ENCODE measurements at regions not wholly inside any gene's neighbourhood (a gene's known extent, or its start where the extent isn't known, plus 50 kb on each side); places are given as distances from the start of the nearest gene placed in this dataset.

GRCh38 chr10:42113158-42113450, 525.3 kb downstream of the ZNF33B start:
- TF ChIP-seq, protein P1, sequence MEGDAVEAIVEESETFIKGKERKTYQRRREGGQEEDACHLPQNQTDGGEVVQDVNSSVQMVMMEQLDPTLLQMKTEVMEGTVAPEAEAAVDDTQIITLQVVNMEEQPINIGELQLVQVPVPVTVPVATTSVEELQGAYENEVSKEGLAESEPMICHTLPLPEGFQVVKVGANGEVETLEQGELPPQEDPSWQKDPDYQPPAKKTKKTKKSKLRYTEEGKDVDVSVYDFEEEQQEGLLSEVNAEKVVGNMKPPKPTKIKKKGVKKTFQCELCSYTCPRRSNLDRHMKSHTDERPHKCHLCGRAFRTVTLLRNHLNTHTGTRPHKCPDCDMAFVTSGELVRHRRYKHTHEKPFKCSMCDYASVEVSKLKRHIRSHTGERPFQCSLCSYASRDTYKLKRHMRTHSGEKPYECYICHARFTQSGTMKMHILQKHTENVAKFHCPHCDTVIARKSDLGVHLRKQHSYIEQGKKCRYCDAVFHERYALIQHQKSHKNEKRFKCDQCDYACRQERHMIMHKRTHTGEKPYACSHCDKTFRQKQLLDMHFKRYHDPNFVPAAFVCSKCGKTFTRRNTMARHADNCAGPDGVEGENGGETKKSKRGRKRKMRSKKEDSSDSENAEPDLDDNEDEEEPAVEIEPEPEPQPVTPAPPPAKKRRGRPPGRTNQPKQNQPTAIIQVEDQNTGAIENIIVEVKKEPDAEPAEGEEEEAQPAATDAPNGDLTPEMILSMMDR (IDR thresholded peaks at IDR 0.05 in 2 of 3, conservative IDR thresholded peaks at IDR 0.05 in 1 of 3; ENCODE audit: borderline replicate concordance in 1 of 3, insufficient read depth in 1 of 3, low read depth in 2 of 3, low read length in 2 of 3) = no peak
- no peak for TF ChIP-seq ZBTB33 (IDR thresholded peaks at IDR 0.05; ENCODE audit: extremely low read depth, insufficient replicate concordance, low read length)
- TF ChIP-seq ATF3 (IDR thresholded peaks at IDR 0.05) = no peak
- TF ChIP-seq POLR2A (IDR thresholded peaks at IDR 0.05; ENCODE audit: borderline replicate concordance, extremely low read depth, insufficient read depth, insufficient read length) = no peak
- no peak for TF ChIP-seq POLR2AphosphoS5 (IDR thresholded peaks at IDR 0.05; ENCODE audit: low read depth, low read length)
- no peak for TF ChIP-seq EZH2phosphoT487 (IDR thresholded peaks at IDR 0.05; ENCODE audit: borderline replicate concordance)
